GM19438 (cell line): ENCODE measurements at regions not wholly inside any gene's neighbourhood (a gene's known extent, or its start where the extent isn't known, plus 50 kb on each side); places are given as distances from the start of the nearest gene placed in this dataset.

Source experiments
- ATAC-seq: cut with Tn5 transposase; IDR thresholded peaks from one replicate; pipeline ENCODE4 v1.9.1; 2021; ENCODE audit warnings: low read depth; ENCODE audit not compliant: unreplicated experiment

DNA sequence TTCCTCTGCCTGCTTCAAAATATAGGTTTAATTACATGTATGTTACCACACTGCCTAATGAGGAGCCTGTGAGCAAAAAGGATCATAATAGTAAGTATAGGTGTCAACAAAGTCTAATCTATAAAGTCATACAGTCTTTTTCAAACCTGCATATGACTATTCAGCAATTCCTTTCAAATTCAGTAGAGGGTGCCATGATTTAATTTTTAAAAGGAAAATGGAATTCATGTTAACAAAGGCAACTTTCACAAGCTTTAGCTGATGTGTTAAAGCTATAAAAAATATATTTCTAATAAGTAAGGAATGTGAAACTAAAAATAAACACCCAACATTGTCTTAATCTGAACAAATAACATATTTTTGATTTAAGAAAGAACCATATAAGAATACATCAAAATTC lies 52.1 kb downstream of the MPP7 start:
- ATAC-seq: no peak

DNA sequence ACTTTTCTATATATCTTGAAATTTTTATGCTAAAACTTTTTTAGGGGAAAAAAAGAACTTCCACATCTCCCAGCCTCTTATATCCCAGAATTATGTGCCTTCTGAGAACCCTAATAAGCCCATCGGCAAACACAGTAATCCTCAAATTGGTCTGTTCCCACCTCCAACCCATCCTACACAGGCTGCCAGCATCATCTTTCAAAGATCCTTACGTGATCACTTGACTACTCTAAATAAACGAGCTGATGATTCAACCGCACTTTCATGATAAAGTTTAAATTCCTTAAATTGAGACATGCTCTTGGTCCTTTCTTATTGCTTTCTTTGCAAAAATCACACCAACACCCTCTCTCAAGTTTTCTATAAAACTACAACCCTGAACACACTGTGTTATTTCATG lies 52.5 kb downstream of the MPP7 start:
- no peak for ATAC-seq

DNA sequence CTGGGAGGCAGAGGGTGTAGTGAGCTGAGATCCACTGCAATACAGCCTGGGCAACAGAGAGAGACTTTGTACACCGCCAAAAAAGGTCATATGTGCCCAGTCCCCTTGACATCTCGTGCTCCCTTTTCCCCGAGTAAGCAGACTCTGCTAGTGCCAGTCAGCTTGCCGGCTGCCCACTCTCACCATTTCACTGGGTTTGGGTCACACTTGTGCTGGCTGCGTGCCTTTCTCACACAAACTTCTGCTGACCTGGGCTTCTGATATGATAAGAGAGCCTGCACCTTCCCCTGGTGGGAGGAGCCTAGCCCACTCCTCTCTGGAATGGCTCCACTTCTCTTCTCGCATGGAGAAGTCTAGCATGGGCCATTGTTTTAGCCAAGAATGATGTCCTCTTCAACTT lies 53.4 kb downstream of the MPP7 start:
- ATAC-seq: no peak

DNA sequence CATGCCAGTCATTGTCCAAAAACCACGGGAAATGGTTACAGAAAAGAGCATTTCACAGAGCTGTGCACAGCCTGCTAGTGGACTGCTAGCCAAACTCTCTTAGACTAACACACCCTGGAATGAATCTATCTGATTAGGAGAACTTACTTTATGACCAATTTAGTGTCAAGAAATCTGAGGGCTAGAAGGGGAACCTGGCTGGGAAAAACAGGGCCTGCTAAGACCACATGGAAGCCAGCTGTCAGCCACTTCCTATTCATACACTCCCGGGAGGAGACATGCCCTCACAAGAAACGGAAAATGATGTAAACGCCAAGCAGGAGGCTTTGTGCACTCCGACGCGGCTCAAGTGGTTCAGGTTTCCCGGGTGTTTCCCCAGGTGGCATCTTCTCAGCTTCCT lies 54.8 kb downstream of the MPP7 start:
- no peak for ATAC-seq

DNA sequence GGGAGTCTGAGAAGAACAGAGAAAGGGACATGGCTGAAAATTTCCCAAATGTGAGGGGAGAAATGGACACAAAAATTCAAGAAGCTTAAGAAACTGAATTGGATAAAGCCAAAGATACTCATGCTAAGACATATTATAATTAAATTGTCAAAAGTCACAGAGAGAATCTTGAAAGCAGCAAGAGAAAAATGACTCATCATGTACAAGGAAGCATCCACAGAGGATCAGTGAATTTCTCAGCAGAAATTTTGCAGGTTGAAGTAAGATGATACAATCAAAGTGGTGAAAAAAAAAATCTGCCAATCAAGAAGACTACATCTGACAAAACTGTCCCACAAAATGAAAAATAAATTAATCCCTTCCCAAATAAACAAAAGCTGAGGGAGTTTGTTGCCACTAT lies 56.8 kb downstream of the MPP7 start:
- no peak for ATAC-seq

DNA sequence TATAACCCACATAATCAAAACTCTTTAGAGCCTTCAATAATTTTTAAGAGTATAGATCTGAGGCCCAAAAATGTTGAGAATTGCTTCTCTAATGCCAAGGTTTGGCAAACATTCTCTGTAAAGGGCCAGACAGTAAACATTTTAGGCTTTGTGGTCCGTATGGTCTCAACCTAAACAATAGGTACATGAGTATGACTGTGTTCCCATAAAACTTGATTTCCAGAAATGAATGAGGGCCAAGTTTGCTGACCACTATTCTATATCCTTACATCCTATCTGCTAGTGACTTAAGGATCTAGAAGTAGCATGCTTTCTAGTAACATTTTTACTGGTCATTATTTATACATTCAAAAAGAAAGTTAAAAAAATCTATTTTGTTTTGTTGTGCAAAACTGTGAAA lies 58.9 kb downstream of the MPP7 start:
- no peak for ATAC-seq

DNA sequence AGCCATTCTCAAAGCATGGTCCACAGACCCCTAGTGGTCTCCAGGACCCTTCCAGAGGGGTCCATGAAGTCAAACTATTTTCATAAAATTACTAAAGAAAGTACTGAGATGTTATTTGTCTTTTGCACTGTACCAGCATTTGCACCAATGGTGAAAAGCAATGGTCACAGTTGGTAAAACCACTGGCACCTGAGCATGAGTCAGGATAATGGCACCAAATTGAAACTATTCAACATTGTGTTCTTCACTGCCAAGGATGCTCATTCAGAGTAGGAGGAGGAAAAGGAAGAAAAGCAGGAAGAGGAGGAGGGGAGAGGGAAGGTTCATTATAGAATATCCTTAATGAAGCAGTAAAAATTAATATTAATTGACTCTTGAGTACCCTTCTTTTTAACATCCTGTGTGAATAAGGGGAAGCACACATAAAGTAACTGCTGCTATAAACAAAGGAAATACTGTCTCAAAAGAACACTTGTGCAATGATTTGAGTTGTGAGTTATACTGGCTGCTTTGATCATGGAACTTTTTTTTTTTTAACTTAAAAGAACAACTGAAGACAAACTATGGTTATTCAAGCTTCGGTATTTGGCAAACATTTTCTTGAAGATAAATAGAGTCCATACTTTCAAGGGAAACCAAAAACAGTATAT lies 60.2 kb downstream of the MPP7 start:
- ATAC-seq: no peak

DNA sequence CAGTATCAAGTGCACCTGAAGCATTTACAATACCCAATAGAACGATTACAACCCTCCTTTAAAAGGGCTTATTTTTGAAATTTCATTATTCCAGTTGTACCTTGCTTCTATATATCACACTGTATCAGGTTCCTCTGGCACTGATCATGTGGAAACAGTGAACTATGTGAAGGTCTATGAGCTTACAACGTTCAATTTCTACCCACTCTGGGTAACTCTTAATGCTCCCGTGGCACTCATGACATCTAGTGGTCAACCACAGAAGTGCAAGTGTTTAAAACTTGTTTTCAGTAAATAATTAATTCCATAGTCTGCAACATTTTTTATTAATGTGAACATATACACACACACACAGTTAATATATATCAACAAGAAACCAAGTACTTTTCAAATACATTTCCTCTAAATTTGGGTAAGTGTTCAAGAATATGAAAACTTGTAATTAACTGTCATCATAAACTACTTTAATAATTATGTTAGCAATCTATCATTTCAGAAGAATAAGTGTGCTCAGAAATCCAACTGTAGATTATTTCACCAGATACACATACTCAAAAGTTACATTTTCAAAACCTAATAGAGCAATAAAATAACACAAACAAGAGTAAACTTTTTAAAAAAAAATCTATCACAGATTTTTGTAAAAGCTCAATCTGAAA lies 61.0 kb downstream of the MPP7 start:
- ATAC-seq: no peak

DNA sequence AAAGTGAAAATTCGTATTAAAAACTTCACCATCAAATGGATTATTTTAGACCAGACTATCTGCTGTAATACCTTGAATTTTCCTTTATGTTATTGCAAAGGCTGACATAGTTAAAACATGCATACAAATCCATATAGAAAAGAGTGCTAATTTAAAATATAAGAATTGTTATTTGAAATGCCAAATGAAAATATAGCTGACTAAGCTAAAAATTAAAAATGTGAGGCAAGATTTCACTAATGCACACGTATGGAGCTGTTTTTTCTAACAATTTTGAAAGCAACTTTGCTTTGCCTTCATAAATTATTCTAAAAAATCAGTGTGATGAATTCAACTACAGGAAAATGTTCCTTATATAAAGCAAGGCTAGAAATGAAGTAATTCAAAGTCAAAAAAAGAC lies 62.5 kb downstream of the MPP7 start:
- no peak for ATAC-seq

DNA sequence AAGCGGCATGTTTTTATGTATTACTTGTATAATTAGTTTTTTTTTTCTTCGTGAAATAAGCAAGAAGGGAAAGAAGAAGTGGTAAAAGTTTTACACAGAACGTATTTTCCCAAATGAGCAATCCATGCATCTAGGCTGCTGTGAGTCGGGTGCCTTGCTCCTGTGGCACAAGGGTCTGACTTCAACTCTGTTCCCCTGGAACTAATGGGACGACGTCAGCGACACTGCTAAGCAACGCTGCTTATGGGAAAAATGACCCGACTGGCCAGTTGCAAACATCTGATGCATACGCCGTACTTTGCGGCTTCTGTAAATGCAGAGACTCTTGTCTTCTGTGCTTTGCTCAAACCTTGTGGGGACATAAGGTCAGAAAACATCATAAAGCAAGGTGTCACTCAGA lies 66.3 kb downstream of the MPP7 start:
- no peak for ATAC-seq

DNA sequence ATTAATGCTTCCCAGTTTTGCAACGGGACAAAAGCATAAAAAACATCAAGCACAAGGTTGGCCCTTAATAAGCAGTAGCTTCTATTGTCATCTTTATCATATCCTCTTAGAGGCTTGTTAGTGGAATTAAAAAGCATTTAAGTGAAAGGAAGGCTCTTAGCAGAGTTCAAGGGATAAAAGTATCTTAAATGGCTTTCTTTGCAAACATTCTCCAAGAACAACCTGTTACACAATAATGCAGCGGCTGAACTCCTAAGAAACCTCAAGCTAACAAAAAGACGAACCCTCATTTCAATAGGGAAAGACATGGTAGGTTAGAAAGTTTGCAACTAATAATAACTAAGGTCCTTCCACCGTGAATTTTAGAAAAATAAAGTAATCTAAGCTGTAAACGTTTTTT lies 82.1 kb downstream of the MPP7 start:
- no peak for ATAC-seq

DNA sequence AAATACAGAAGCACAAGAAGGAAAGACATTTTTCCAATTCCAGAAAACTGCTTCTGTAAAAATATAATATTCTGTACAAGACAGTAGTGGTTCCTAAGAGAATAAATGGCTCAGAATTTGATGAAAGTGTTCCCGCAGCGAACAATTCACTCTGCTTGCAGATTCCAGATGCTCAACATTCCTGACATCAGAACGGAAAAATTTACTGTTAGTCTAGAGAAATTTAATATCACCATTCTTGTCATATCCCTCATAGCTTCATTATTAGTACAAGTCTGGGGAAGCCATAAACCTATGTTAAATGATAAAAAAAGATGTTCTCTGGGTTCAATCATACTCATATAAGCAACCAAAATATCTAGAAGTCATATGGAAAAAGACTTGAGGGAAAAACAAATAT lies 83.6 kb downstream of the MPP7 start:
- ATAC-seq: no peak

DNA sequence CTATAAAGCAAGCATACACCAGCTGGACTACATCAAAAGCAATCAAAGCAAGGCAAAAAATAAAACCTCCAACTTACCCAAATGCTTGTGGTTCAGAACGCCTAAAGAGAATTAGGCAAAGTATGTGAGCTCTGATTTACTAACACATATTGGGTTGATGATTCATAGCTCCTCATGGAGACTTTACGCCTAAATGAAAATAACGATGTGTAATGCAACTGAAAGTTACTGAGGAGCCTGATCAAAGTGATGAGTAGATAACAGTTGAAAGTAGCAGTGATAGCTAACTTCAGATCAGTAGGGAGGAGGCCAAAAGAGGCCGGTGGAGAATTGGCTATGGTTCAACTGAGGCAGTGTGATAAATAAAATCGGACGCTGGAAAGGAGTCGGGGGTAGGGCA lies 85.0 kb downstream of the MPP7 start:
- no peak for ATAC-seq

DNA sequence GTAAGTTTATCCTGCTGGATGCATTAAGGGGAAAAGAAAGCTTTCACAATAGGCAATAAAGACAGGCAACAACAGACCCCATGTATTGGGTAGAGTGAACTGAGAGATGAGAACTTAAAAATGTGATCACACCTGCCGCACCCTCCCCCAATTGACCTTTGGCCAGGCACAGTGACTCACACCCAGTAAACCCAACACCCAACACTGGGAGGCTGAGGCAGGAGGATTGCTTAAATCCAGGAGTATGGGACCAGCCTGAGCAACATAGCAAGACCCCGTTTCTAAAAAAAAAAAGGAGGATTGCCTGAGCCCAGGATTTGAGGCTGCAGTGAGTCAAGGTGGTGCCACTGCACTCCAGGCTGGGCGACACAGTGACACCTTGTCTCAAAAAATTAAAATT lies 86.9 kb downstream of the MPP7 start:
- no peak for ATAC-seq

DNA sequence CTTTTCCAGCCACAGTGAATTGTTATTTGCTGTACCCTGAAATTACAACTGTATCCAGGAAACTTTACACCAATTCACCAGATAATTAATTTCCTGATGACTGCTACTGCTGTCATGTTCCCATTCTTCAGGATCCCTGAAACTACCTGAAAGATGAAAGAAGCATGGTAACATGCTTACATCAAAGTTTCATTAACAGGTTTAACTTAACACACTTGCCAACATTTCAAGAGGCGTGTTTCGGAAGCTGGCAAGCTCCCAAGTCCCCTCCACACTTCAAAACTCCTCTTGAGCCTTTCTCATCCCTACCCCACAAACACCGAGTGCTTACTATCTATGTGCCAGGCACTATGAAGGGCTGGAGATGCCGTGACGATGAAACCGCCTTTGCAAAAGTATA lies 88.6 kb downstream of the MPP7 start:
- no peak for ATAC-seq

DNA sequence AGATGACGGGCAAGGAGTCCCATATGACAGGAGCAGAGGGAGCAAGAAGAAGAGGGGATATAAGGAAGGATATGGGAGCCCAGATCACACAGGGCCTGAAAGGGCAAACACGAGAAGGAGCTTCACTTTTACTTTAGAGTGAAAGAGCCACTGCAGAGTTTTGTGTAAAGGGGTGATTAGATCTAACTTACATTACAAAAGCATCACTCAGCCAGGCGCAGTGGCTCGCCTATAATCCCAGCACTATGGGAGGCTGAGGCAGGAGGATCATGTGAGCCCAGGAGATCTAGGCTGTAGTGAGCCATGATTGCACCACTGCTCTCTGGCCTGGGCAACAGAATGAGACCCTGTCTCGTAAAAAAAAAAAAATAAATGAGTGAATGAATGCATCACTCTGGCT lies 91.1 kb downstream of the MPP7 start:
- ATAC-seq: no peak

DNA sequence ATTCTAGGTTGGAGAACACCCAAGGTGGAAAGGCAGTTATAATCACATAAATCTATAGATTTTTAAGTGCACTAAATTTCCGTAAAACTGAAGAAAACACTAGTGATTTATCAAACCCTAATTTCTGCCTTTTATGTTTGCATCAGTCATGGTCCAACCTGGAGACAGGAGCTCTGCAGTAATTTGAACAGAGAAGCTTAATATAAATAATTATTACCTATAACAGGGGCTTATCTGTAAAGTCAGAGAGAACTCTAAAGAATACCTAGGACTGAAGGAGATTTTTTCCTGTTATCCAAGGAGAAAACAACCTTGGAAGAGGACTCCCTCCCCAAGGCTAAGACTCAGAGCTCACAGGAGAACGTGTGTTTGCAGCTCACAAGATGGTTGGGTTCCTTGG lies 95.1 kb downstream of the MPP7 start:
- no peak for ATAC-seq

DNA sequence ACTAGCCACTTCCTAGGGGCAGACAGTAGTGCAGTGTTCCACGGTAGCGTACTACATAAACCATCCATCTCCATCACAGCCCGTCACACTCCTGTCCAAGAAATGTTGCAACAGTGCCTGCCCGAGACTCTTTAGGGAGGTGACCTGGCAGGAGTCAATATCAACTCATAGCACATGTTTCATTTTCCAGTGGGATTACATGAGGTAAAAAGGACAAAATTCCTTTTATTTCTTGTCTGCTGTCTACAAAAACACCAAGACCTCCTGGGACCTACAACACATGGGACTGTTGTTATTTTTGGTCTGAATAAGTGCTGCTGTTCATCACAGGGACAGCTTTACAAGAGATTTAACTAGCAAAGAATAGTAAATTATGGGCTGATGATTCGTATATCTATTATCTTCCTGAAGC lies 99.9 kb downstream of the MPP7 start:
- no peak for ATAC-seq

DNA sequence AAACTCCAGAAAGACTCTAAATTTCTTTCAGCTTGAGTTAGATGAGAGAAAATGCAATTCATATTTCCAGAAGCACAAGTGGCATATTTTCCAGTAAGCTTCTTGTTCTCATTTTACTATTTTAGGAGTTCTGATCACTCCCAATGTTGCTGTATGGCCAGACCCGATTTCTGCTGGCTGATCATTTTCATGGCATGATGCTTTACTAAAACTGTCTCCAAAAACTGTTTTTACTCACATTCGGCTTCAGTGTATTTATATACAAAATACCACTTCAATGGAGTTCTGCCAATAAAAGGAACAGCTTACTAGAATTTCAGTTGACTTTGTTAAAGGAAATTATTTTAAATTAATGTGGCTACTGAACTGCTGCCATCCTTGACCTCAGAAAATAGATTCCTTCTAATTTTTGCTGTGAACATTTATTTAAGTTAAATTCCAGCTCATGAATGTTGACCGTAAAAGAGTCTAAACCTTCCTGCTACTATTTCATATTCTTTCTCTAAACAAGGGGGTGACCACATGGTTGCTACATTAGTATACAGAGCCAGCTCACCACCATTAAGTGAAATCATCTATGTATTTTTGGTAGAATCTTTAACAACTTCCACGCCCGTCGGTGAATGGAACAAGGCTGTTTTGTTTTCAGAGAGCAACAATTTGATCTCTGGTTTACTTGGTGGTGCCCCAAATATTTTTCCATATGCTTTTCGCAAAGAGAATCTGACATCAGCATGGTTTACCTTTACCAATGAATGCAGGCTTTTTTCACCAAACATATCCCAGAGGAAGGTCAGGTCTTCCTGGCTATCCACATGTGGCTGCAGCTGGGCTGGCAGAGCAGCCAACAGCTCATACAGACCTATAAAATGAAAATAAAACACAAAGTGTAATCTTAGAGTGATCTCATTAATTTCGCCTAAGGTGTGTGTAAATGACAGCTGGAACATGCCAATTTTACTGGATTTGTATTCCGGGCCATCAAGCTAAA lies 101.2 kb downstream of the MPP7 start:
- ATAC-seq: no peak

DNA sequence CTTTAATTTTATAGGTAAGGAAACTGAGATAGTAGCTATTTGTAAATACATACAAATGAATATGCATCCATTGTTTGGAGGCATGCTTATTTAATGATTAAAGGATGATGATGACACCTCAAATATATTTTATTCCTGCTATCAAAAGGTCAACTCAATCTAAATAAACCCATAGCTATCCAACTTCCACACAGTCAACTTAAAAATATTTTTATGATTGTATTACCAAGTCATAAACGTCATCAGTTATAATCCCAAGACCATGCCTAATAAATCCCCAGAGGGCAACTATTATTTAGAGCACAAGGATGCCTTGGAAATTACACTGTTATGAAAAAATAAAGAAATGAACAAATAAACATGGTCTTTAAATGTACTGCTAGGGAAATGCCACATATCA lies 102.1 kb downstream of the MPP7 start:
- no peak for ATAC-seq

DNA sequence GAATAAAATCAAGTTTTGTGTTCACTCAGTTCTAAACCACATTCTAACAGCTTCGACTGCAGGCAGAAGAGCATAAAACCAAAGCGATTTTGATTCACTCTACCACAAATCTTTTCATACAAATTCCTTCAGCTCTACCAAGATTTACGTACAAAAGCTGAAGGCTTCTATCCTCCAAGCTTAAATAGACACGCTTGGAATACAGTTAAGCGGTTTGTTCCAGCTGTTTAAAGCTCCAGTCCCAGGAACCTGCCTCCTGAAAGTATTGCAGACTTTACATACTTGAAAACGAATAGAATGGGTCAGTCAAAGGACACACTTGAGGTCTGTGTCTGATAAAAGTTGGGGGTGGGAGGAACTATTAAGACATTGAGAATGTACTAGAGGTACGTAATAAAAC lies 102.9 kb downstream of the MPP7 start:
- ATAC-seq: no peak

DNA sequence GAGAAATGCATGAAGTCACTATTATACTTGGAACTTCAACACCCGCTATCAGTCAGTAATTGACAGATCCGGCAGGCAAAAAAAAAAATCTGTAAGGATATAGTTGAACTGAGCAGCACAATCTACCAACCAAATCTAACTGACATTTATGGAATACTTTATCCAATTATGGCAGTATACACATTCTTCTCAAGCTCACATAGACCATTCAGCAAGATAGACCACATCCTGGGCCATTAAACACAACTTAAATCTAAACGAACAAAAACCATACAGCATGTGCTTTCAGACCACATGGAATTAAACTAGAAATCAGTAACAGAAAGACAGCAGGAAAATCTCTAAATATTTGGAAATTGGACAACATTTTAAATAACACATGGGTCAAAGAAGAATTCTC lies 112.7 kb downstream of the MPP7 start:
- no peak for ATAC-seq
